Effector memory CD8-positive, alpha-beta T cell (primary cell): ENCODE measurements at regions not wholly inside any gene's neighbourhood (a gene's known extent, or its start where the extent isn't known, plus 50 kb on each side); places are given as distances from the start of the nearest gene placed in this dataset.

ENCODE experiments used
- ATAC-seq: fragments of 150-1000 bp; cut with Tn5 transposase; replicated peaks from 2 replicates; pipeline ENCODE4 v1.10.0; 2021; ENCODE audit warnings: mild to moderate bottlenecking, moderate library complexity
- DNase-seq, 3 experiments: peaks; one replicate each; pipeline ENCODE4 v3.0.0; 2021
- H3K27ac Mint-ChIP-seq, 2 donors: one replicate each; pipeline ENCODE4 v1.8.0; 2022; ENCODE audit warnings: mild to moderate bottlenecking in 2 of 2, mixed read lengths in 2 of 2, moderate library complexity in 2 of 2
- H3K27me3 Mint-ChIP-seq, 2 donors: one replicate each; pipeline ENCODE4 v1.8.0; 2022; ENCODE audit warnings: mixed read lengths in 2 of 2
- H3K36me3 Mint-ChIP-seq: one replicate; pipeline ENCODE4 v1.8.0; 2022; ENCODE audit warnings: mild to moderate bottlenecking, moderate library complexity, mixed read lengths; ENCODE audit not compliant: insufficient read depth
- H3K4me1 Mint-ChIP-seq, 2 donors: one replicate each; pipeline ENCODE4 v1.8.0; 2022; ENCODE audit warnings: low read depth in 2 of 2, mixed read lengths in 2 of 2
- H3K4me3 Mint-ChIP-seq, 2 donors: one replicate each; pipeline ENCODE4 v1.8.0; 2022; ENCODE audit warnings: mild to moderate bottlenecking in 2 of 2, mixed read lengths in 2 of 2, moderate library complexity in 2 of 2
- H3K9me3 Mint-ChIP-seq, 2 donors: one replicate each; pipeline ENCODE4 v1.8.0; 2022; ENCODE audit warnings: mixed read lengths in 2 of 2

DNA sequence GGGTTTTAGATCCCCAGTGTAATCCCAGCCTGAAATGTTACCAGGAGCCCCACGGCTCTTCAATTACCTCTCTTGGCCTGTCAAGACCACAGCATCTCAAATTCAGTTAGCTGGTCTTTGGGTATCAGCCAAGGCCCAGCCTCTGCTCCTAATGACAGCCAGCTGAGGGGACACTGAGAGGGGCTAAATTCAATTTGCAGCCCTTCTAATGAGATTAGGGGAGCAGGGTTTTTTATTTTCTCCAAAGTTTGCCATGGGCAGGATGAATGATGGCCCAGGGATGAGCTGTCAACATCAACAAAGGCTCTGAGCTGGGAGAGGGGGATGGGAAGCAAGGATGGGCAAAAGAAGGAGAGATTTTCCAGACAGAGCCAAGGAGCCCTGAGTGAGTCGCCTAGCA, 116.8 kb upstream of the TBX20 start:
- DNase-seq (no peak), ATAC-seq (no peak)
- H3K36me3 Mint-ChIP-seq = no peaks in the 10 kb centered on the region
- no peak overlapping the region for H3K4me3 Mint-ChIP-seq
- no peaks in the 10 kb centered on the region for H3K9me3 Mint-ChIP-seq
- H3K27me3 Mint-ChIP-seq = peaks cover 23 to 57% of the 10 kb centered on the region in 2 donors
- H3K27ac Mint-ChIP-seq = no peak overlapping the region
- H3K4me1 Mint-ChIP-seq = no peaks in the 10 kb centered on the region

- H3K27me3 Mint-ChIP-seq = peaks cover 42 to 64% of the 10 kb centered on the region in 2 donors
- DNase-seq (no peak), ATAC-seq (no peak)
- no peaks in the 10 kb centered on the region for H3K36me3 Mint-ChIP-seq
- no peak overlapping the region for H3K27ac Mint-ChIP-seq
- H3K4me3 Mint-ChIP-seq = no peak overlapping the region
- no peaks in the 10 kb centered on the region for H3K4me1 Mint-ChIP-seq
- no peaks in the 10 kb centered on the region for H3K9me3 Mint-ChIP-seq
Measured at GRCh38 chr7:35366167-35367155, 112.6 kb upstream of the TBX20 start.

DNA sequence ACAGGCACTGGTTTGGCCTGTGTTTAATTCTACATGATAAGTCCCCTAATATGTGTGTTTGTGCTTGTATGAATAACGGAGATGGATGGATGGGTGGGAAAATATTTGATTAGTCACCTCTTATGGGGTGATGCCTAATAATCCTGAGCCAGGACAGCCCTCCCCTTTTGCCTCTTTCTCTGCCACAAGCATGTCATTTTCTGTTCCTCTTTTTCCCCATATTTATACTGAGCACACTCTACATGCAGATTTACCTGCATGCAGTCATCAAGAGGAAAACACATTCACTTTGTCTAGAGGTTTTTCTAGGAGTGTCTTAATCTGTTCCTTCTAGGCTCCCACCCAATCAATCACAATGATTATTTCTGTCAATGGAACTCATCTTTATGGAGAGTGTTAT, 111.6 kb upstream of the TBX20 start:
- H3K36me3 Mint-ChIP-seq = no peaks in the 10 kb centered on the region
- H3K27ac Mint-ChIP-seq = no peak overlapping the region
- H3K4me3 Mint-ChIP-seq = no peak overlapping the region
- DNase-seq (no peak), ATAC-seq (no peak)
- no peaks in the 10 kb centered on the region for H3K4me1 Mint-ChIP-seq
- H3K27me3 Mint-ChIP-seq = peaks cover 47 to 61% of the 10 kb centered on the region in 2 donors
- H3K9me3 Mint-ChIP-seq = no peaks in the 10 kb centered on the region

GRCh38 chr7:35362341-35362740, 108.4 kb upstream of the TBX20 start:
- Mint-ChIP-seq H3K4me3 (no peak overlapping the region), H3K4me1 (no peaks in the 10 kb centered on the region), H3K27me3 (peaks cover 45 to 46% of the 10 kb centered on the region in 2 donors), H3K36me3 (no peaks in the 10 kb centered on the region), H3K27ac (no peak overlapping the region), H3K9me3 (no peaks in the 10 kb centered on the region)
- no peak for DNase-seq
- no peak for ATAC-seq

DNA sequence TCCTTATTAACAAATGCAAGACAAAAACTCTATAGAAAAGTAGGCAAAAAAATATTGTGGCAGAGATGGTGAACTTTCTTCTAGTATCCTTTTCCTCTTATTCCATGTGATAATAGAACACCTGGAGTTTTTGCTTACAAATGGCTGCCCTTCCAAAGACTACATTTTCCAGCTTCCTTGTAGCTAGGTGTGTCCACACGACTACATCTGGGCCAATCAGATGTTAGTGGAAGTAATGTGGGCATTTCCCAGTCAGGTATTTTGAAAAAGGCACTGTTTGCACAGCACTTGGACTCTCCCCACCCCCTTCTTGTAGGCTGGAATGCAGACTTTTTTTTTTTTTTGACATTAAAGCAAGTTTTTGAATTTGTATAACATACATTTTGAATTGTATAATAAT, 105.5 kb upstream of the TBX20 start:
- Mint-ChIP-seq H3K4me1 (no peaks in the 10 kb centered on the region), H3K36me3 (no peaks in the 10 kb centered on the region)

GRCh38 chr7:35356495-35356894, 102.6 kb upstream of the TBX20 start:
- peaks cover 40 to 54% of the 10 kb centered on the region in 2 donors for H3K27me3 Mint-ChIP-seq
- ATAC-seq (no peak), DNase-seq (no peak)
- H3K9me3 Mint-ChIP-seq = no peaks in the 10 kb centered on the region
- H3K36me3 Mint-ChIP-seq = no peaks in the 10 kb centered on the region
- no peak overlapping the region for H3K27ac Mint-ChIP-seq
- H3K4me3 Mint-ChIP-seq = no peak overlapping the region
- H3K4me1 Mint-ChIP-seq = no peaks in the 10 kb centered on the region

More for the DNA sequence above, 105.5 kb upstream of the TBX20 start:
- ATAC-seq = no peak
- H3K4me3 Mint-ChIP-seq = no peak overlapping the region
- no peak for DNase-seq
- no peak overlapping the region for H3K27ac Mint-ChIP-seq
- no peaks in the 10 kb centered on the region for H3K9me3 Mint-ChIP-seq
- H3K27me3 Mint-ChIP-seq = peaks cover 48 to 63% of the 10 kb centered on the region in 2 donors

- Mint-ChIP-seq H3K4me3 (no peak overlapping the region), H3K36me3 (no peaks in the 10 kb centered on the region), H3K27me3 (peaks cover 40 to 54% of the 10 kb centered on the region in 2 donors), H3K27ac (no peak overlapping the region), H3K9me3 (no peaks in the 10 kb centered on the region), H3K4me1 (no peaks in the 10 kb centered on the region)
- ATAC-seq (no peak), DNase-seq (no peak)
Measured at GRCh38 chr7:35355911-35356310, 102.0 kb upstream of the TBX20 start.

- H3K4me1 Mint-ChIP-seq = no peaks in the 10 kb centered on the region
- peaks cover 45 to 58% of the 10 kb centered on the region in 2 donors for H3K27me3 Mint-ChIP-seq
- no peaks in the 10 kb centered on the region for H3K36me3 Mint-ChIP-seq
- DNase-seq (no peak), ATAC-seq (no peak)
- no peak overlapping the region for H3K4me3 Mint-ChIP-seq
- no peak overlapping the region for H3K27ac Mint-ChIP-seq
- H3K9me3 Mint-ChIP-seq = no peaks in the 10 kb centered on the region
Measured at GRCh38 chr7:35355199-35355598, 101.3 kb upstream of the TBX20 start.

DNA sequence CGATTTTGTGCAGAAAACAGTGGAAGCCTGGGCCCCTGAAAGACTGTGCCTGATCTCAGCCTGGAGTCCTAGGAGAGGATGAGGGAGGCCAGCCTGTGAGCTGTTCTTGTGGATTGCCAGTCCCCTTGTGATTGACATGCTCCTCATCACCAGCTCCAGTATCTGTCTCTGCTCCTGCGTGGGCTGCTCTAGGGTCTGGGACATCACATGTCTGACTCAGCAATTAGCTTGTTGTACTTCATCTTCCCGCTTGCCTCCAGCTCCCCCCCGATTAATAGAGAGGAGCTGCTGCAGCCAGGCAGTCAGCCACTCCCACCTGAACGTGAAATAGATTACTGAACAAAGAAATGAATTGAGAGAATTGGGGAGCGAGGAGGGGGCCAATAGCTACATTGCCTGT, 99.6 kb upstream of the TBX20 start:
- no peak overlapping the region for H3K4me3 Mint-ChIP-seq
- ATAC-seq (no peak), DNase-seq (no peak)
- no peaks in the 10 kb centered on the region for H3K36me3 Mint-ChIP-seq
- H3K27me3 Mint-ChIP-seq = peaks cover 47 to 72% of the 10 kb centered on the region in 2 donors
- H3K27ac Mint-ChIP-seq = no peak overlapping the region
- H3K9me3 Mint-ChIP-seq = no peaks in the 10 kb centered on the region
- H3K4me1 Mint-ChIP-seq = no peaks in the 10 kb centered on the region

DNA sequence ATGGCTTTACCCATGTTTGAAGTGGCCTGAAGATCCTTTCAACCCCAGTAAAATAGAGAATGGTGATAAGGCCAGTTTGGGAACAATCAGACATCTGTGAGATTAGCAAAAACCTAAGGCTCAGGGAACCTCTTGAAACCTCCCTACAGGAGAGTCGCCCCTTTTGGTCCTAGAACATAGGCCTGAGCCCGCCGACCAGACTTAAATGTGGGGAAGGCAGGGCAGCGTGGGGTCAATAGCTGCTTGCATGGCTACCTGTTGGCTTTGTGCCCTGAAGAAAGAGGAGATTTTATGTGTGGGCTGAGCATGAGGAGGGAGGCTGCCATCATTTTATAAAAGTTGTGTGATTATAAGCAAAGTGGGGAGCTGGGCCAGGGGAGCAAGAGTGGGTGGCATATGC, 97.6 kb upstream of the TBX20 start:
- Mint-ChIP-seq H3K27ac (no peak overlapping the region), H3K4me1 (no peaks in the 10 kb centered on the region), H3K27me3 (peaks cover 45 to 73% of the 10 kb centered on the region in 2 donors), H3K36me3 (no peaks in the 10 kb centered on the region), H3K9me3 (no peaks in the 10 kb centered on the region), H3K4me3 (no peak overlapping the region)
- ATAC-seq (no peak), DNase-seq (no peak)

GRCh38 chr7:35348611-35349400, 94.9 kb upstream of the TBX20 start:
- Mint-ChIP-seq H3K9me3 (no peaks in the 10 kb centered on the region), H3K4me3 (no peak overlapping the region), H3K36me3 (no peaks in the 10 kb centered on the region), H3K4me1 (no peaks in the 10 kb centered on the region), H3K27ac (no peak overlapping the region), H3K27me3 (peaks cover 43 to 70% of the 10 kb centered on the region in 2 donors)
- no peak for DNase-seq
- no peak for ATAC-seq

- H3K4me3 Mint-ChIP-seq = no peak overlapping the region
- no peak overlapping the region for H3K27ac Mint-ChIP-seq
- ATAC-seq = no peak
- no peaks in the 10 kb centered on the region for H3K36me3 Mint-ChIP-seq
- H3K4me1 Mint-ChIP-seq = no peaks in the 10 kb centered on the region
- no peaks in the 10 kb centered on the region for H3K9me3 Mint-ChIP-seq
- H3K27me3 Mint-ChIP-seq = peaks cover 38 to 57% of the 10 kb centered on the region in 2 donors
- DNase-seq = no peak
Measured at GRCh38 chr7:35342786-35343185, 88.9 kb upstream of the TBX20 start.

- peaks cover 47 to 65% of the 10 kb centered on the region in 2 donors for H3K27me3 Mint-ChIP-seq
- no peaks in the 10 kb centered on the region for H3K9me3 Mint-ChIP-seq
- H3K4me1 Mint-ChIP-seq = no peaks in the 10 kb centered on the region
- H3K27ac Mint-ChIP-seq = no peak overlapping the region
- no peaks in the 10 kb centered on the region for H3K36me3 Mint-ChIP-seq
- DNase-seq = no peak
- H3K4me3 Mint-ChIP-seq = no peak overlapping the region
- ATAC-seq = no peak
Measured at GRCh38 chr7:35339811-35340210, 85.9 kb upstream of the TBX20 start.

GRCh38 chr7:35336444-35336843, 82.5 kb upstream of the TBX20 start:
- no peak overlapping the region for H3K4me3 Mint-ChIP-seq
- DNase-seq (no peak), ATAC-seq (no peak)
- no peaks in the 10 kb centered on the region for H3K9me3 Mint-ChIP-seq
- H3K27me3 Mint-ChIP-seq = peaks cover 29 to 49% of the 10 kb centered on the region in 2 donors
- H3K27ac Mint-ChIP-seq = no peak overlapping the region
- no peaks in the 10 kb centered on the region for H3K36me3 Mint-ChIP-seq
- H3K4me1 Mint-ChIP-seq = no peaks in the 10 kb centered on the region
